ENCODE measurements at regions not wholly inside any gene's neighbourhood (a gene's known extent, or its start where the extent isn't known, plus 50 kb on each side); places are given as distances from the start of the nearest gene placed in this dataset.
"Not testable (repeated sequence)": the region's sequence is repeated elsewhere in the genome, so short reads cannot be mapped to it uniquely, and the experiment has no call there.

GRCh38 chr2:16727849-16728248 lies 62.2 kb upstream of the CYRIA start:
- not testable (repeated sequence) for DNase-seq

GRCh38 chr2:16727256-16727655 lies 61.6 kb upstream of the CYRIA start:
- DNase-seq, result no peak

- no peak for DNase-seq
Observed at GRCh38 chr2:16726577-16726976, 60.9 kb upstream of the CYRIA start.

GRCh38 chr2:16726147-16726546 lies 60.5 kb upstream of the CYRIA start:
- no peak for DNase-seq

GRCh38 chr2:16725549-16725948 lies 59.9 kb upstream of the CYRIA start:
- DNase-seq, result no peak

- DNase-seq, result no peak
Observed at GRCh38 chr2:16722677-16723076, 57.0 kb upstream of the CYRIA start.

- DNase-seq, result no peak
Observed at GRCh38 chr2:16722126-16722525, 56.5 kb upstream of the CYRIA start.

GRCh38 chr2:16721529-16721928 lies 55.9 kb upstream of the CYRIA start:
- DNase-seq, result not testable (repeated sequence)

GRCh38 chr2:16720737-16721136 lies 55.1 kb upstream of the CYRIA start:
- DNase-seq, result not testable (repeated sequence)

GRCh38 chr2:16719485-16719808 lies 53.8 kb upstream of the CYRIA start:
- DNase-seq, result no peak

GRCh38 chr2:16718576-16719484 lies 53.2 kb upstream of the CYRIA start:
- no peak for DNase-seq

- no peak for DNase-seq
Observed at GRCh38 chr2:16717477-16717876, 51.8 kb upstream of the CYRIA start.

GRCh38 chr2:16716944-16717343 lies 51.3 kb upstream of the CYRIA start:
- DNase-seq, result no peak

- DNase-seq, result no peak
Observed at GRCh38 chr2:16716024-16716423, 50.4 kb upstream of the CYRIA start.

Data from muscle of back (tissue), 3 donors.